CD4-positive, alpha-beta T cell treated with Interleukin-15 for 4 hours (primary cell): ENCODE measurements at regions not wholly inside any gene's neighbourhood (a gene's known extent, or its start where the extent isn't known, plus 50 kb on each side); places are given as distances from the start of the nearest gene placed in this dataset.
"Not testable (repeated sequence)": the region's sequence is repeated elsewhere in the genome, so short reads cannot be mapped to it uniquely, and the experiment has no call there.

ENCODE experiments used
- DNase-seq: peaks from one replicate; pipeline ENCODE4 v3.0.0-alpha.2; 2020; ENCODE audit warnings: low spot score

DNA sequence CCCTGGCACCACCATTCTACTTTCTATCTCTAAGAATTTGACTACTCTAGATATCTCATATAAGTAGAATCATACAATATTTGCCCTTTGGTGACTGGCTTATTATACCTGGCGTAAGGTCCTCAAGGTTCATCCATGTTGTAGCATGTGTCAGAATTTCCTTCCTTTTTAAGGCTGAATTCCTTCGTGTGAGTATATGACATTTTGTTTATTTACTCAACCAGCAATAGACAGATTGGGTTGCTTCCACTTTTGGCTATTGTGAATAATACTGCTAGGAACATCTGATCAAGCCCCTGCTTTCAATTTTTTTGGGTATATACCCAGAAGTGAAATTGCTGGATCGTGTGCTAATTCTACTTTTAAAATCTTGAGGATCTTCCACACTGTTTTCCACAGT lies 232.8 kb upstream of the MCHR2 start:
- no peak for DNase-seq

DNA sequence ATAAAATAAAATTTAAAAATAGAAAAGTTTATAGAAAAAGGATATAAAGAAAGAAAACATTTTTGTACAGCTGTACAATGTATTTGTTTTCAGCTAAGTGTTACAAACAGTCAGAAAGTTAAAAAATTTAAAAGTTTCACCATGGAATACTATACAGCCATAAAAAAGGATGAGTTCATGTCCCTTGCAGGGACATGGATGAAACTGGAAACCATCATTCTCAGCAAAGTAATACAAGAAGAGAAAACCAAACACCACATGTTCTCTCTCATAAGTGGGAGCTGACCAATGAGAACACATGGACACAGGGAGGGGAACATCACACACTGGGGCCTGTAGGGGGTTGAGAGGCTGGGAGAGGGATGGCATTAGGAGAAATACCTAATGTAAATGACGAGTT lies 229.9 kb upstream of the MCHR2 start:
- not testable (repeated sequence) for DNase-seq

DNA sequence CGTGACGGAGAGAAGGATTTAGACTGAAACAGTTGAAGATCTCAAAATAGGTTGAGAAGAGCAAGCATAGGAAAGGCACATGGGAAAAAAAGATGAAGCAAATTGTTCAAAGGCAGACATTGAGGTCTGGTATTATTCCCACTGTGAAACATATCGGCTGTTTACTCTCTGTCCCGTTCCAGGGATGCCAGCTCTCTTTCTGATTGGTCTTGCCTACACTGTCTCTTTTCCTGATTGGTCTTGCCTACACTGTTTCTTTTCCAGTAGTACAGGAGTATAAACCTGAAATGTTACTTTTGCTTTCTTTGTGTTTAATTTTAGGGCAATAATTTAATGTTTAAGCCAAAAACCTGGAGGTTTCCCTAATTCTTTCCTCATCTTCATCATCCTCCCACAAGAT lies 226.5 kb upstream of the MCHR2 start:
- DNase-seq = no peak

DNA sequence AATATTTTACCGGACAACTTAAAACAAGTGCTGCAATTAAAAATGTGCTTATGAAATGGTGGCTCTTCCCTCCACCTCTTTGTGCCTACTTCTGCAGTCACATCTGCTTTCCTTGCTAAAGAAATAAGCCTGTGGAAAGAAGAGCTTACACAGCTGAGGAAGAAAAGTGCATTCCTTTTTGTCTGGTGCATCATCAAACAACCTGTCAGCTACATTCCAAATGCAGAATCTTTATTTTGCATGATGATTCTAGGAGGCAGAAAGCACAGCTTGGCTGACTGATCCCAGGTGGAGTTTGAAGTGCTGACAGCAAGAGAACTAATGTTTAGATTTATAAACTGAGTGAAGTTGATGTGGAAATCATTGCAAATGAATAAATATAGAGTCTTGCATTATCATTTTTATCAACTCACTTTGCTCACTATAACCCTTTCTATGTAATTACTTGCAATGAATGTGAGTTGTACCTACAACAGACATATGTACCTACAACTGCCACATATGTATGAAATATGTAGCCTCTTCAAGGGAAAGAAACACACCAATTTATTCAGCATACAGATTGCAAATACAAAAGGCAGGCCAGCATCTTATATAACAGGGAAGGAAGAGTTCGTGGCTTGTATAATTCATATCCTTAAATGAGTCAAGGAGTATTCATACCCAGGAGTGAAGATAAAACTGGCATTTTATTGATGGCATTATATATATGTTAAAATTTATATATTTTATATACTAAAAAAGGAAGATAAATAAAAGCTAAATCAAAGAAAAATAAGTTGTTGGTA lies 223.4 kb upstream of the MCHR2 start:
- no peak for DNase-seq

DNA sequence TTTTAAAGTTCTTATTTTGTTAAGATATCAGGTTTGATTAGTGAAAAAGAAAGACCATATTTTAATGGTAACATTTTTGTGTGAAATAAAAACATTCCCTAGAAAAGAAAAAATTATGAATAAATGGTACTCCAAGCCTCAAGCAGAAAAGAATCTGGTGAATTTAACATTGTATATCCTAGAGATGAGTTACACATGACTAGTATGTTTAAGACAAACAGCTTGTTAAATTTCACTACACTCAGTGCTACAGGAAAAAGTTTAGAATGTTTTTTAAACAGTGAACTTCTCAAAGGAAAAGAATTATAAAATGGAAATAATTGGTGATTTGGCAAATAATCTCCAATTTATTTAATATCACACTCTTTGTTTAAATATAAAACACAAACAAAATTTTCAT lies 222.7 kb upstream of the MCHR2 start:
- no peak for DNase-seq

DNA sequence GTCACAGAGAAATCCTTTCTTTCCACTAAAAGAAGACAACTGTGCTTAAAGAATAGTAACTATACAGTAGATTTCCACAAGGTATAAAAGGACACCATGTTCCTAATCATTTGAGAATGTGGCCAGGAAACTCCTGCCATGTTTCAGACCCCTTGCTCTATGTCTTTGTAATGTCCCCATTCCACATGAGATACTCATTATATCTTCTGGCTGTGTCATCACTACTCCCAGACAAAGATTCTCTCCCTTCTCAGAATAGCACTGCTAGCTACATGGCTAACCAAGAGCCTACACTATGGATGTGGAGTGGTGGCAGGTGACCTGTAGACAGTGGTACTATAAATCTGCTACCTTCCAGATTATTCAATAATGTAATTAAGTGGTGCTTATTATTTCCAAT lies 218.1 kb upstream of the MCHR2 start:
- DNase-seq = no peak

DNA sequence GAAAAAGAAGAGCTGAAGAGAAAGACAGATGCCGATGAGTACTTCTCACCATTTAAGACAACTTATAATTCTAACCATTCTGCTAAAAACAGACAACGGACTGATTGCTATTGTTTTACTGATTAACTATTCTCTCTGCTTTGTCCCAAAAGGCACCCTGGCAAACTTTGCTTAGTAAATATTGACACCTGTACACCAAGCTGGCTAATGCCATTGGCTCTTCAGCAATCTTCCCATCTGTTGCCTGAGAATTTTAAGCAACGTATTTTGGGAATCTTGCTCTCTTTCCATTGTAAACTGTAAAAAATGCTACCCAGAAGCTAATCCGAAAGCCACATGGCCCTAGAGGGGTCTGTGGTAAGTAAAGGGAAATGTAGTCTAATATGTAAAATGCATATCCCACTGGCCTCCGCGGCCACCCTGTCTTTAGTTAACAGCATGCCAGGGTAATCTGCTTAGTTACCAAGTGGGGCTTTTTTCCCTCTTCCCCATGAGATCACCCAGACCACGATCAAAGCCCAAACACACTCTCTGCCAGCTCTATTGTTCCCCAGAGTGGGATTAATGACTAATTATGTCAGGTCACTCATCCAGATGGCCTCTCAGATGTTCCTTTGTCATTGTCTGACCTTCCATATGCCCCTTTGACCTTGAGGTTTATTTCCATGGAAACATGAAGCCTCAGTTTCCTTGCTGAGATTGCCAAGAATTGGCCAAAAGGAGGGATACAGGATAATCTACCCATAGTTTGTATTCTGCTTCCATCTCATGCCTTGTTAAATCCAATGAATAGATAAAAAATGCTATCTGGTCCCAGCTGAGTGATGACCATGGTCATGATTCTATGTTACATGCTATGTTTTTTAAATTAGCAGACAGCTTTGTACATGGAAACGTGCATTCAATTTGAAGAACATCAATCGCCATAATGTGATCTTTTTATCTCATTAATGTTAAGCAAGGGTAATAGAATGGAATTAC lies 216.4 kb upstream of the MCHR2 start:
- no peak for DNase-seq

GRCh38 chr6:100209323-100210136 lies 215.5 kb upstream of the MCHR2 start:
- DNase-seq = no peak

DNA sequence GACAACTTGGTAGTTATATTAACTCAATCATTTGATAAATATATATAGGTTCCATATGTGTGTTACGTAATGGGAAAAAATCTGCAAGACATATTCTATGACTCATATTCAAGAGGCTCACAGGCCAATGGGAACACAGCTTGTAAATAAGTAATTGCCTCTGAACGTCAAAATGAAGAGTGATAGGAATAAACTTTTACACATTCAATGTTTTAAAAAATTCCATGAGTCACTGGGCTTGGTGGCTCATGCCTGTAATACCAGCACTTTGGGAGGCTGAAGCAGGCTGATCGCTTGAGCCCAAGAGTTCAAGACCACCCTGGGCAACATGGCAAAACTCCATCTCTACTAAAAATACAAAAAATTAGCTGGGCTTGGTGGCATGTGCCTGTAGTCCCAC lies 209.4 kb upstream of the MCHR2 start:
- no peak for DNase-seq

DNA sequence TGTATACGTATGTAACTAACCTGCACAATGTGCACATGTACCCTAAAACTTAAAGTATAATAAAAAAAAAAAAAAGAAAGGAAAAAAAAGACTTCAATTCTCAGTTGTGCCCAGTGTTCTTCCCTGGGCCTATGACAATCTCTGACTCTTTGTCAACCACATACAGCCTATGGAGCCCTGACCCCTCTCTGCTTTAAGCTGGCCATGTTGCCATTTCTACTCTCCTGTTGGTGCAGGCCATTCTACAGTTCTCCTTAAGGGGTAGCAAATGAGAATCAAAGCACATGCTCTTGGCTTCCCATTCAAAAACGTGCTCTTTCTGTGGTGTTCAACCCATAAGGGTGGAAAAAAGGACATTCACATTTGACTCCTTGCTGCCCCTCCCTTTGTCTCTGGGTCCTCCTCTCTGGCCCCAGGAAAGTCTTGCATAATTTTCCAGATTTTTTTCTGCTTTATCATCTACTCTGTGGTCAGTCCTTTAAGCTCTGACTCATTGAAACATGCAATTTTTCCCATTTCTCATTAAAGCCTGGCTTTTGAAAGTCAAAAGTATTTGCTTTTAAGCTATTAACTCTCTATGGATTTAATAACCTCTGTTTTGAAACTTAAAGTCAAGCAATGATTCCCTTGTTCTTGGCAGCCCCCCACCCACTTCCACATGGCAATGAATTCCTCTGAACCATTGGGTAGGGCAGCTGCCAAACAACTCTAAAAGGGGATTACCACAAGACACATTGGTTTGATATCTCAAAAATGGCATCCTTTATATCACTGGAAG lies 208.6 kb upstream of the MCHR2 start:
- DNase-seq = no peak

GRCh38 chr6:100196214-100196982 lies 202.4 kb upstream of the MCHR2 start:
- not testable (repeated sequence) for DNase-seq

DNA sequence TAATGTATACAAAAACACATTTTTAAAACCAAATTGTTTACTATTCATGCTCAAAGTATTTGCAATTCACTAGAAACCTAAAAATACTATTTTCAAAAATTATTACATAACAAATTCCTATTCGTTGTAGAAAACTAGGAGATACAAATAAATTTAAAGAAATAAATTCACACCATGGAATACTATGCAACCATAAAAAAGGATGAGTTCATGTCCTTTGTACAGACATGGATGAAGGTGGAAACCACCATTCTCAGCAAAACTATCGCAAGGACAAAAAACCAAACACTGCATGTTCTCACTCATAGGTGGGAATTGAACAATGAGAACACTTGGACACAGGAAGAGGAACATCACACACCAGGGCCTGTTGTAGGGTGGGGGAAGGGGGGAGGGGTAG lies 201.2 kb upstream of the MCHR2 start:
- not testable (repeated sequence) for DNase-seq

DNA sequence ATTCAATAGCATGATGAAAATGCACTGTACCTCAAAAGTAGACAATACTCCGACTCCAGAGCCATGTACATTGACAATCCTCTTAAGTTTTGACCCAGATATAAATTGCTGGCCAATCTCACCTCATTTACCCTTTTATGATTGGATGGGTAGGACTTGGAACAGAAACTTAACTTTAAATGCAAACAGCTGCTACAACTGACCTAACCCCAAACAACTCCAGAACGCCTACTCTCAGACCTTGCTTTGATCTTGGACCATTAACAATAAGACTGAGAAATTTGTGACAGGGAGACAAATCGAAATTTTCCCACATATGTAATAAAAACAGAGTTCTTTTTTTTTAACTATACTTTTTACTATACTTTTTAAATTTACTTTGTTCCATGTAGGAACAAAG lies 200.5 kb upstream of the MCHR2 start:
- no peak for DNase-seq

DNA sequence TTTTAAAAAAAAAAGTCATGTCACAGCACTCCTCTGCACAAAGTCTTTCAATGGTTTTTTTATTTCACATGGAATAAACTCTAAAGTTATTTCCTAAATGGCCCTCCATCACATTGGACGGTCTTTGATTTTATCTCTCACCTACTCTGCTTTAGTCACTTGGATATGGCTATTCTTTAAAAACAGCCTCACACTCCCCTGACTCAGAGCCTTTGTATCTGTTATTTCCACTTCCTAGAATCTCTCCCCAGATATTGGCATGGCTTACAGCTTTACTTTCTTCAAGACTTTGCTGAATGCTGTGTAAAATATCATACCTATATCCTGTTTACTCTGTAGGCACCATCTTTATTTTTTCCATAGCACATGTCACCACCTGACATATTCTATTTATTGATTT lies 194.7 kb upstream of the MCHR2 start:
- no peak for DNase-seq

DNA sequence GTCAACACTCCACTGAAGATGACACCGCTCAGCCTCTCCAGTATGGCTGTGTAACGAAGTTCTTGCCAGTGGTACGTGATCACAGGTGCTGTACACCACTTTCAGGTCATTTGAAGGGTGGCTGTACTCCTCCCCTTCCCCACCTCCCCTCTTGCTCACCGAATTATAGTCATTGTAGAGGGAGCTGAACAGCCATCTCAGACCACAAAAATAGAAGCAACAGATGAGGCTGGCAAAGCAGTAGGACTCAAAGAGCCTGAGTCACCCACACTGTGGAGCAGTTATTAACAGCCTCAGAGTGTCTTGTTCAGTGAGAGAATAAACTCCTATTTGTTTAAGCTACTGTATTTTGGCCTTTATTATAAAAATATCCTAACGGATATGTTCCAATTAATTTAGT lies 192.5 kb upstream of the MCHR2 start:
- no peak for DNase-seq

- no peak for DNase-seq
These were observed 191.6 kb upstream of the MCHR2 start for GRCh38 chr6:100185615-100186014.

- no peak for DNase-seq
These were observed 190.4 kb upstream of the MCHR2 start for GRCh38 chr6:100184473-100184872.

- no peak for DNase-seq
These were observed 188.3 kb upstream of the MCHR2 start for GRCh38 chr6:100182313-100182712.

- DNase-seq = no peak
These were observed 187.3 kb upstream of the MCHR2 start for GRCh38 chr6:100181309-100181708.

GRCh38 chr6:100179576-100179975 lies 185.6 kb upstream of the MCHR2 start:
- no peak for DNase-seq

DNA sequence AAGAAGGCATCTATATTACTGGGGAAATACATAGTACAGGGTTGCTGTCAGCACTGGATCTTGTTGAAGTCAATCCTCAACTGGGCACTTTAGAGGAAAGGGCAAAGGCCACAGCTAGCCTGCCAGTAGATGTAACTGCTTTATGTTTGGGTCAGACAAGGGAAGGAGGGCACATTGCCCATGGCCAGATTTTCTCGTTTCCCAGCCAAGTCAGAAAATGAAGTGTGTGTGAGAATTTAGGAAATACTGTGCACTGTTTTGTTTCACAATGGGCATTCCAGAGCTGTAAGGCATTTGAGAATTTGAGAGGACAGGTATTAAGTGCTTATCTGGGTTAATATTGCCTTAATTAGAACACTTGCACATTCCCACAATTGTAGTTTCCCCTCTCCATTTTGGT lies 183.9 kb upstream of the MCHR2 start:
- DNase-seq = no peak
